ENCODE measurements at regions not wholly inside any gene's neighbourhood (a gene's known extent, or its start where the extent isn't known, plus 50 kb on each side); places are given as distances from the start of the nearest gene placed in this dataset.
"Not testable (repeated sequence)": the region's sequence is repeated elsewhere in the genome, so short reads cannot be mapped to it uniquely, and the experiment has no call there.

DNA sequence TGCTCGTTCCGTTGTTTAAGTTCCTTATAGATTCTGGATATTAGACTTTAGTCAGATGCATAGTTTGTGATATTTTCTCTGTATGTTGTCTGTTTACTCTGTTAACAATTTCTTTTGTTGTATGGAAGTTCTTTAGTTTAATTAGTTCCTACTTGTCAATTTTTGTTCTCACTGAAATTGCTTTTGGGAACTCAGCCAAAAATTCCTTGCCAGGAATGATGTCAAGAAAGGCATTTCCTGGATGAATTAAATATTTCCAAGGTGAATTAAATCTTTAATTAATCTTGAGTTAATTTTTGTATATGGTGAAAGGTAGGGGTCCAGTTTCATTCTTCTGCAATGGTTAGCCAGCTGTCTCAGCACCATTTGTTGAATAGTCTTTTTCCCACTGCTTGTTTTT lies 406.2 kb upstream of the NOX3 start:
- no peak for DNase-seq (ENCODE audit: low spot score)

DNA sequence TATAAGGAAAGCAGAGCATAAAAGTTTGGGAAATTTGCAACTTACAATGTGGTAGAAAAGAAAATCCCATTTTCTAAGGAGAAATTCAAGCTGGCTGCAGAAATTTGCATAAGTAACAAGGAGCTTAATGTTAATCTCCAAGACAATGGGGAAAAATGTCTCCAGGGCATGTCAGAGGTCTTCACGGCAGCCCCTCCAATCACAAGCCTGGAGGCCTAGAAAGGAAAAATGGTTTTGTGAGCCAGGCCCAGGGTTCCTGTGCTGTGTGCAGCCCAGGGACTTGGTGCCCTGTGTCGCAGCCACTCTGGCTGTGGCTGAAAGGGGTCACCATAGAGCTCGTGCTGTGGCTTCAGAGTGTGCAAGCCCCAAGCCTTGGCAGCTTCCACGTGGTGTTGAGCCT lies 403.3 kb upstream of the NOX3 start:
- H3K36me3 ChIP-seq; H3K4me1 ChIP-seq (ENCODE audit: control insufficient read depth in 1 of 2, low read depth in 2 of 2); DNase-seq (ENCODE audit: low spot score); H3K4me3 ChIP-seq; H3K9me3 ChIP-seq; ATAC-seq (ENCODE audit: insufficient number of reproducible peaks, low FRiP score, low read depth); H3K27ac ChIP-seq; H3K27me3 ChIP-seq (replicated peaks; ENCODE audit: insufficient read depth): not testable (repeated sequence)

More for the DNA sequence above, 406.2 kb upstream of the NOX3 start:
- Histone ChIP-seq H3K27ac (no peak overlapping the region), H3K9me3 (peaks cover 6% of the 10 kb centered on the region), H3K27me3 (replicated peaks; ENCODE audit: insufficient read depth) (no peaks in the 10 kb centered on the region), H3K4me1 (ENCODE audit: control insufficient read depth in 1 of 2, low read depth in 2 of 2) (no peaks in the 10 kb centered on the region), H3K4me3 (no peak overlapping the region), H3K36me3 (no peaks in the 10 kb centered on the region)
- no peak for ATAC-seq (ENCODE audit: insufficient number of reproducible peaks, low FRiP score, low read depth)
- TF ChIP-seq, protein P1, sequence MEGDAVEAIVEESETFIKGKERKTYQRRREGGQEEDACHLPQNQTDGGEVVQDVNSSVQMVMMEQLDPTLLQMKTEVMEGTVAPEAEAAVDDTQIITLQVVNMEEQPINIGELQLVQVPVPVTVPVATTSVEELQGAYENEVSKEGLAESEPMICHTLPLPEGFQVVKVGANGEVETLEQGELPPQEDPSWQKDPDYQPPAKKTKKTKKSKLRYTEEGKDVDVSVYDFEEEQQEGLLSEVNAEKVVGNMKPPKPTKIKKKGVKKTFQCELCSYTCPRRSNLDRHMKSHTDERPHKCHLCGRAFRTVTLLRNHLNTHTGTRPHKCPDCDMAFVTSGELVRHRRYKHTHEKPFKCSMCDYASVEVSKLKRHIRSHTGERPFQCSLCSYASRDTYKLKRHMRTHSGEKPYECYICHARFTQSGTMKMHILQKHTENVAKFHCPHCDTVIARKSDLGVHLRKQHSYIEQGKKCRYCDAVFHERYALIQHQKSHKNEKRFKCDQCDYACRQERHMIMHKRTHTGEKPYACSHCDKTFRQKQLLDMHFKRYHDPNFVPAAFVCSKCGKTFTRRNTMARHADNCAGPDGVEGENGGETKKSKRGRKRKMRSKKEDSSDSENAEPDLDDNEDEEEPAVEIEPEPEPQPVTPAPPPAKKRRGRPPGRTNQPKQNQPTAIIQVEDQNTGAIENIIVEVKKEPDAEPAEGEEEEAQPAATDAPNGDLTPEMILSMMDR (IDR thresholded peaks at IDR 0.05), result no peak

DNA sequence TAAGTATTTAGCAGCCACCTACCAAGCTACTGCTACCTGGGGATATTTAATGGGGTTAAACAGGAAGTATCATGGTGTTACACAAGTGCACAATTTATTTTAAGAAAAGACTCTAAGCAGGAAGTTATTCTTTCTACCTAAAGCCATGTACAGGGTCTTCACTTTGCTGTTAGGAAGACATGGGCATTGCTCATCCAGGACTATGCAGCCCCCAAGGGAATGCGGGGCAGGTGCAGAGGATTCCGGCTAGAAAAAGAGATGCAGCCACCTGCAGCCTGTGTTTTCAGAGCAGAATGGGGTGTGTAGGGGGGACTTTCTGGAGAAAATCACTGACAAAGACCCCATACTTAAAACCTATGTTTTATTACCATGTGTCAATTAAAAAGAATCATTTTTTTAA lies 399.1 kb upstream of the NOX3 start:
- TF ChIP-seq, protein P1 (IDR thresholded peaks at IDR 0.05), result no peak
- Histone ChIP-seq H3K27ac (no peak overlapping the region), H3K9me3 (peaks cover 6% of the 10 kb centered on the region), H3K36me3 (no peaks in the 10 kb centered on the region), H3K27me3 (replicated peaks; ENCODE audit: insufficient read depth) (no peaks in the 10 kb centered on the region), H3K4me3 (no peak overlapping the region), H3K4me1 (ENCODE audit: control insufficient read depth in 1 of 2, low read depth in 2 of 2) (no peaks in the 10 kb centered on the region)
- no peak for ATAC-seq (ENCODE audit: insufficient number of reproducible peaks, low FRiP score, low read depth)
- DNase-seq (ENCODE audit: low spot score), result no peak

DNA sequence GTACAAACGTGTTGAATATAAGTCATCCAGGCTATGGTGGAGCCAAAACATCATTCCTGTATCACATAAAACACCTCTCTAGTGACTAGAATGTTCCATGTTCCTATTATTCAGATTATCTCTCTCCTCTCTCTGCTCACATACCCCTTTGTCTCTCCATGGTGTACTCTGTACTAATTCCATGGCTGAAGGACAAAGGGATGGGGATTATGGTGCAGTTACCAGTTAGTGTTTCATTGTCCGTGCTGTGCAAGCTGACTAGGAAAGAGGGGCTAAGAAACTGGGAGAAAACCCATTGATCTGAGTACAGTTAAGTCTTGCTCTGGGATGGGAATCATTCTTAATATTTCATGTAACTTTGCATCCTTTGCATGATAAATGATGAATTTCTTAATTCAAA lies 397.4 kb upstream of the NOX3 start:
- no peaks in the 10 kb centered on the region for H3K9me3 ChIP-seq
- ATAC-seq (ENCODE audit: insufficient number of reproducible peaks, low FRiP score, low read depth) (no peak), DNase-seq (ENCODE audit: low spot score) (no peak)
- H3K27ac ChIP-seq, result no peak overlapping the region
- no peaks in the 10 kb centered on the region for H3K27me3 ChIP-seq (replicated peaks; ENCODE audit: insufficient read depth)
- H3K4me3 ChIP-seq, result no peak overlapping the region
- H3K36me3 ChIP-seq, result no peaks in the 10 kb centered on the region
- TF ChIP-seq, protein P1 (IDR thresholded peaks at IDR 0.05), result no peak
- no peaks in the 10 kb centered on the region for H3K4me1 ChIP-seq (ENCODE audit: control insufficient read depth in 1 of 2, low read depth in 2 of 2)

DNA sequence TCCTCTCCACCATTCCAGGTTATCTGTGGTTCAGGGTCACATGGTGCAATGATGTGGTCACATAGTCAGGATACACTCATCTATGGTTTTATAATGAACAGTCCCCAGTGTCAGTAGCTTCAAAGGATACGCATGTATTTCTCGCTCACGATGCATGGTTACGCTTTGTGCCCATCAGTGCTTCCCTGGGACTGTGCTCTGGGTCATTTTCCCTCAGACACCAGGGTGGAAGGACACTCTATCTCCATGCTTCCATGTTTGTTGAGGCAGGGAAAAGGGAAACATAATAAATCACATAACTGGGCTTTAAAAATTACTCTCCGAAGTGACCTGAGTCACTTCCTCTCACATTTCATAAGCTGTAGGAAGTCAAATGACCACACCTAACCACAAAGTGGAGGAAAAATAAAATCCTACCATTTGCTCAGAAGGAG lies 394.8 kb upstream of the NOX3 start:
- no peak for ATAC-seq (ENCODE audit: insufficient number of reproducible peaks, low FRiP score, low read depth)
- H3K4me3 ChIP-seq, result no peak overlapping the region
- H3K4me1 ChIP-seq (ENCODE audit: control insufficient read depth in 1 of 2, low read depth in 2 of 2), result no peaks in the 10 kb centered on the region
- H3K27ac ChIP-seq, result no peak overlapping the region
- TF ChIP-seq, protein P1 (IDR thresholded peaks at IDR 0.05), result no peak
- no peaks in the 10 kb centered on the region for H3K27me3 ChIP-seq (replicated peaks; ENCODE audit: insufficient read depth)
- no peak for DNase-seq (ENCODE audit: low spot score)
- H3K9me3 ChIP-seq, result no peaks in the 10 kb centered on the region
- H3K36me3 ChIP-seq, result no peaks in the 10 kb centered on the region

DNA sequence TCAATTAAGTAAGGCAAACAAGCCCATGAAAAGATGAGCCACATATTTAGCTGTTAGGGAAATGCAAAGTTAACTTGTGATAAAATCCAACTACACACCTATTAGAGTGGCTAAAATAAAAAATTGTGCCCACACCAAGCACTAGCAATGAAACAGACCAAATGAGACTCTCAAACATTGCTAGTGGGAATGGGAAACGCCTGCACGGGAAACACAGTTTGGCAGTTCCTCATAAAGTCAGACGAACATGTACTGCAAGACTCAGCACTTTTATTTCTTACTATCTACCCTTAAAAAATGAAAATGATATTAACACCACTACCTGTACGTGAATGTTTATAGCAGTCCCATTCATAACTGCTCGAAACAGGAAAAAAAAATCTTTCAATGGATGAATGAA lies 392.1 kb upstream of the NOX3 start:
- Histone ChIP-seq H3K9me3 (no peaks in the 10 kb centered on the region), H3K27me3 (replicated peaks; ENCODE audit: insufficient read depth) (no peaks in the 10 kb centered on the region)

More for the DNA sequence above, 392.1 kb upstream of the NOX3 start:
- H3K36me3 ChIP-seq, result no peaks in the 10 kb centered on the region
- no peak for DNase-seq (ENCODE audit: low spot score)
- H3K4me1 ChIP-seq (ENCODE audit: control insufficient read depth in 1 of 2, low read depth in 2 of 2), result no peaks in the 10 kb centered on the region
- ATAC-seq (ENCODE audit: insufficient number of reproducible peaks, low FRiP score, low read depth), result no peak
- TF ChIP-seq, protein P1 (IDR thresholded peaks at IDR 0.05), result no peak
- H3K4me3 ChIP-seq, result no peak overlapping the region
- no peak overlapping the region for H3K27ac ChIP-seq

Data from thoracic aorta (tissue), 2 donors.